HepG2 (cell line): ENCODE measurements at regions not wholly inside any gene's neighbourhood (a gene's known extent, or its start where the extent isn't known, plus 50 kb on each side); places are given as distances from the start of the nearest gene placed in this dataset.

ENCODE experiments used
- CCDC6 ChIP-seq: sonication (generic); formaldehyde crosslinking; IDR thresholded peaks from 2 replicates; pipeline ENCODE4 v1.8.1; 2022; ENCODE audit warnings: mild to moderate bottlenecking, missing genetic modification reagents, moderate library complexity
- CHD4 ChIP-seq: fragments of 200-600 bp; sonication (generic); IDR thresholded peaks from 2 replicates; pipeline ENCODE4 v1.7.0; 2017; ENCODE audit warnings: mild to moderate bottlenecking, low read length, borderline replicate concordance
- EP300 ChIP-seq, 3 experiments: sonication (generic) in 1 of 3; formaldehyde crosslinking in 1 of 3; IDR thresholded peaks; 2 replicates each; pipeline versions ENCODE4 v1.5.1 to v1.6.1; 2011 to 2020; ENCODE audit warnings: low read depth in 2 of 3, low read length in 2 of 3, borderline replicate concordance in 1 of 3, improper control_type of control experiment in 1 of 3, mild to moderate bottlenecking in 1 of 3, missing genetic modification reagents in 1 of 3, moderate library complexity in 1 of 3
- EZH2 ChIP-seq: conservative IDR thresholded peaks from 2 replicates; pipeline ENCODE4 v1.6.1; 2012; ENCODE audit warnings: mild to moderate bottlenecking, low read depth, low read length, moderate library complexity
- GRHL1 ChIP-seq: sonication (generic); formaldehyde crosslinking; conservative IDR thresholded peaks from 2 replicates; pipeline ENCODE4 v1.8.0; 2022; ENCODE audit warnings: missing genetic modification reagents
- HNF4A ChIP-seq: sonication (generic); formaldehyde crosslinking; IDR thresholded peaks from 2 replicates; pipeline ENCODE4 v1.4.0; 2020; ENCODE audit warnings: missing genetic modification reagents
- KDM2A ChIP-seq: sonication (generic); formaldehyde crosslinking; IDR thresholded peaks from 2 replicates; pipeline ENCODE4 v1.4.0; 2020; ENCODE audit warnings: low read depth, missing genetic modification reagents, borderline replicate concordance
- KMT2A ChIP-seq: sonication (generic); formaldehyde crosslinking; IDR thresholded peaks from 2 replicates; pipeline ENCODE4 v1.4.0; 2020; ENCODE audit warnings: missing genetic modification reagents
- MNT ChIP-seq: fragments of 450-650 bp; IDR thresholded peaks from 2 replicates; pipeline ENCODE4 v1.6.1; 2016
- MTA3 ChIP-seq: sonication (generic); formaldehyde crosslinking; IDR thresholded peaks from 2 replicates; pipeline ENCODE4 v1.4.0; 2020; ENCODE audit warnings: missing genetic modification reagents
- NR1H2 ChIP-seq: sonication (generic); formaldehyde crosslinking; IDR thresholded peaks from 2 replicates; pipeline ENCODE4 v1.8.1; 2022; ENCODE audit warnings: low read depth, missing genetic modification reagents, borderline replicate concordance
- NR2F6 ChIP-seq, 2 experiments: IDR thresholded peaks; 2 replicates each; pipeline ENCODE4 v1.6.1; 2016; ENCODE audit warnings: antibody characterized with exemption in 1 of 2, mild to moderate bottlenecking in 1 of 2
- PBX3 ChIP-seq: sonication (generic); formaldehyde crosslinking; IDR thresholded peaks from 2 replicates; pipeline ENCODE4 v1.8.1; 2023; ENCODE audit warnings: missing genetic modification reagents, inconsistent platforms, borderline replicate concordance
- SALL2 ChIP-seq: sonication (generic); formaldehyde crosslinking; IDR thresholded peaks from 2 replicates; pipeline ENCODE4 v1.8.1; 2023; ENCODE audit warnings: mild to moderate bottlenecking, missing genetic modification reagents, inconsistent platforms
- SATB2 ChIP-seq: sonication (generic); formaldehyde crosslinking; IDR thresholded peaks from 2 replicates; pipeline ENCODE4 v1.5.0; 2020; ENCODE audit warnings: missing genetic modification reagents
- TCF7L2 ChIP-seq: IDR thresholded peaks from 2 replicates; pipeline ENCODE4 v1.6.1; 2011; ENCODE audit warnings: mild to moderate bottlenecking, low read depth, low read length, moderate library complexity
- ZMAT3 ChIP-seq: sonication (generic); formaldehyde crosslinking; conservative IDR thresholded peaks from 2 replicates; pipeline ENCODE4 v1.7.0; 2021; ENCODE audit warnings: missing genetic modification reagents
- ZNF230 ChIP-seq: sonication (generic); formaldehyde crosslinking; IDR thresholded peaks from 2 replicates; pipeline ENCODE4 v1.4.0; 2020; ENCODE audit warnings: mild to moderate bottlenecking, missing genetic modification reagents
- ZNF644 ChIP-seq: IDR thresholded peaks from 2 replicates; pipeline ENCODE4 v1.6.1; 2016; ENCODE audit warnings: low read depth
- ZNF652 ChIP-seq: IDR thresholded peaks from 2 replicates; pipeline ENCODE4 v1.6.1; 2016; ENCODE audit warnings: low read depth, borderline replicate concordance
- ZNF737 ChIP-seq: sonication (generic); formaldehyde crosslinking; IDR thresholded peaks from 2 replicates; pipeline ENCODE4 v1.5.0; 2020; ENCODE audit warnings: missing genetic modification reagents, mild to moderate bottlenecking, borderline replicate concordance
- ZNF75D ChIP-seq: sonication (generic); formaldehyde crosslinking; IDR thresholded peaks from 2 replicates; pipeline ENCODE4 v1.8.1; 2023; ENCODE audit warnings: missing genetic modification reagents, mild to moderate bottlenecking, borderline replicate concordance
- TF ChIP-seq, protein P1 (sequence below): IDR thresholded peaks from 2 replicates; pipeline ENCODE4 v1.4.0; 2020; ENCODE audit warnings: mild to moderate bottlenecking, missing genetic modification reagents

- TF ChIP-seq MNT (no peak), ZNF75D (CRISPR knock-in tag) (no peak), SATB2 (CRISPR knock-in tag) (no peak), ZMAT3 (CRISPR knock-in tag) (no peak), MTA3 (CRISPR knock-in tag) (no peak), CCDC6 (CRISPR knock-in tag) (no peak), HNF4A (CRISPR knock-in tag) (peak; percentile 22; the same call in 1 of the 2 replicates), KMT2A (CRISPR knock-in tag) (no peak), PBX3 (CRISPR knock-in tag) (no peak), CHD4 (0 out of 2 replicates have a peak, but pooled peaks have one; percentile 46), KDM2A (no peak), EZH2 (no peak), SALL2 (CRISPR knock-in tag) (no peak), NR1H2 (CRISPR knock-in tag) (no peak), TCF7L2 (no peak), ZNF230 (CRISPR knock-in tag) (no peak), EP300 (IDR thresholded peaks at IDR 0.05; ENCODE audit: low read depth in 2 of 2, low read length in 2 of 2) (peak in 1 of 2 experiments; percentile 28; a peak in 1 of 4 replicates), EP300 (CRISPR knock-in tag; IDR thresholded peaks at IDR 0.05; ENCODE audit: borderline replicate concordance) (no peak), ZNF644 (CRISPR knock-in tag) (no peak), ZNF652 (peak; percentile 28; the same call in 1 of the 2 replicates), GRHL1 (no peak), ZNF737 (CRISPR knock-in tag) (no peak), NR2F6 (IDR thresholded peaks at IDR 0.05) (peak; percentile 54), NR2F6 (CRISPR knock-in tag; IDR thresholded peaks at IDR 0.05) (peak; percentile 73)
- TF ChIP-seq, protein P1, sequence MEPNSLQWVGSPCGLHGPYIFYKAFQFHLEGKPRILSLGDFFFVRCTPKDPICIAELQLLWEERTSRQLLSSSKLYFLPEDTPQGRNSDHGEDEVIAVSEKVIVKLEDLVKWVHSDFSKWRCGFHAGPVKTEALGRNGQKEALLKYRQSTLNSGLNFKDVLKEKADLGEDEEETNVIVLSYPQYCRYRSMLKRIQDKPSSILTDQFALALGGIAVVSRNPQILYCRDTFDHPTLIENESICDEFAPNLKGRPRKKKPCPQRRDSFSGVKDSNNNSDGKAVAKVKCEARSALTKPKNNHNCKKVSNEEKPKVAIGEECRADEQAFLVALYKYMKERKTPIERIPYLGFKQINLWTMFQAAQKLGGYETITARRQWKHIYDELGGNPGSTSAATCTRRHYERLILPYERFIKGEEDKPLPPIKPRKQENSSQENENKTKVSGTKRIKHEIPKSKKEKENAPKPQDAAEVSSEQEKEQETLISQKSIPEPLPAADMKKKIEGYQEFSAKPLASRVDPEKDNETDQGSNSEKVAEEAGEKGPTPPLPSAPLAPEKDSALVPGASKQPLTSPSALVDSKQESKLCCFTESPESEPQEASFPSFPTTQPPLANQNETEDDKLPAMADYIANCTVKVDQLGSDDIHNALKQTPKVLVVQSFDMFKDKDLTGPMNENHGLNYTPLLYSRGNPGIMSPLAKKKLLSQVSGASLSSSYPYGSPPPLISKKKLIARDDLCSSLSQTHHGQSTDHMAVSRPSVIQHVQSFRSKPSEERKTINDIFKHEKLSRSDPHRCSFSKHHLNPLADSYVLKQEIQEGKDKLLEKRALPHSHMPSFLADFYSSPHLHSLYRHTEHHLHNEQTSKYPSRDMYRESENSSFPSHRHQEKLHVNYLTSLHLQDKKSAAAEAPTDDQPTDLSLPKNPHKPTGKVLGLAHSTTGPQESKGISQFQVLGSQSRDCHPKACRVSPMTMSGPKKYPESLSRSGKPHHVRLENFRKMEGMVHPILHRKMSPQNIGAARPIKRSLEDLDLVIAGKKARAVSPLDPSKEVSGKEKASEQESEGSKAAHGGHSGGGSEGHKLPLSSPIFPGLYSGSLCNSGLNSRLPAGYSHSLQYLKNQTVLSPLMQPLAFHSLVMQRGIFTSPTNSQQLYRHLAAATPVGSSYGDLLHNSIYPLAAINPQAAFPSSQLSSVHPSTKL: no peak
Measured at GRCh38 chr1:213858581-213858980, 129.2 kb upstream of the PROX1 start (continued).
